HepG2 (cell line): ENCODE measurements at regions not wholly inside any gene's neighbourhood (a gene's known extent, or its start where the extent isn't known, plus 50 kb on each side); places are given as distances from the start of the nearest gene placed in this dataset.

ENCODE experiments used
- IRF9 ChIP-seq: sonication (generic); formaldehyde crosslinking; IDR thresholded peaks from 2 replicates; pipeline ENCODE4 v1.8.0; 2022; ENCODE audit warnings: missing genetic modification reagents, mild to moderate bottlenecking, borderline replicate concordance
- MLX ChIP-seq: IDR thresholded peaks from 2 replicates; pipeline ENCODE4 v1.6.1; 2016
- MXI1 ChIP-seq: IDR thresholded peaks from 3 replicates; pipeline ENCODE4 v1.6.1; 2012; ENCODE audit warnings: low read depth, low read length, inconsistent platforms, borderline replicate concordance
- RERE ChIP-seq: IDR thresholded peaks from 2 replicates; pipeline ENCODE4 v1.6.1; 2016; ENCODE audit warnings: low read depth, missing genetic modification reagents, missing compliant biosample characterization
- WIZ ChIP-seq: sonication (generic); formaldehyde crosslinking; IDR thresholded peaks from 2 replicates; pipeline ENCODE4 v1.5.1; 2020; ENCODE audit warnings: mild to moderate bottlenecking, missing genetic modification reagents
- ZBTB14 ChIP-seq: sonication (generic); formaldehyde crosslinking; IDR thresholded peaks from 2 replicates; pipeline ENCODE4 v1.4.0; 2020; ENCODE audit warnings: missing genetic modification reagents
- ZBTB26 ChIP-seq: IDR thresholded peaks from 2 replicates; pipeline ENCODE4 v1.6.1; 2016; ENCODE audit warnings: missing compliant biosample characterization, missing genetic modification reagents, borderline replicate concordance
- ZMYM2 ChIP-seq: sonication (generic); formaldehyde crosslinking; IDR thresholded peaks from 2 replicates; pipeline ENCODE4 v1.8.0; 2022; ENCODE audit warnings: mild to moderate bottlenecking, missing genetic modification reagents
- ZNF740 ChIP-seq: sonication (generic); formaldehyde crosslinking; IDR thresholded peaks from 2 replicates; pipeline ENCODE4 v1.4.0; 2020; ENCODE audit warnings: missing genetic modification reagents

GRCh38 chr2:35501076-35501475 lies 854.5 kb upstream of the CRIM1 start (continued):
- TF ChIP-seq ZBTB26 (no peak), MLX (no peak), ZBTB14 (CRISPR knock-in tag) (no peak), IRF9 (CRISPR knock-in tag) (no peak), RERE (CRISPR knock-in tag) (no peak), WIZ (no peak), MXI1 (no peak), ZMYM2 (CRISPR knock-in tag) (no peak), ZNF740 (no peak)
